ENCODE measurements at regions not wholly inside any gene's neighbourhood (a gene's known extent, or its start where the extent isn't known, plus 50 kb on each side); places are given as distances from the start of the nearest gene placed in this dataset.
"Not testable (repeated sequence)": the region's sequence is repeated elsewhere in the genome, so short reads cannot be mapped to it uniquely, and the experiment has no call there.

DNA sequence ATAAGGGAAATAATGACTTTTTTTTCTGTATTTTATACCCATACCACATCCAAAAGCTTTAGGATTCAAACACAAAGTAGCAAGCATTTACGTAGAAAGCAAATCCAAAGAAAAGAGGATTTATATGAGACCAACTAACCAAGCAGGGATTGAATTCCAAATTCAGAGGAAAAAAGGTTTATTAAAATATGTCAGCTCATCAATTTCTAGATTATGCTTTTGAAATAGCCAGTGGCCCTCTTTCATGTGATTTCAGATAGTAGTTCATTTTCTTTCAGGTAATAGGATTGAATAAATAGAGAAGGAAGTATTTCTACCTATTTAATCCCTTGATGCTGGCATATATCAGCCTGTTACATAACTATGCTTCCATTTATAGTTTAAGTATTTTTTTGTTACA, 1392.7 kb downstream of the KHDRBS2 start:
- TF ChIP-seq POLR2A, CTCF (IDR thresholded peaks at IDR 0.05): not testable (repeated sequence)

All from prostate gland (tissue), 2 donors.